Gastroesophageal sphincter (tissue), 4 donors: ENCODE measurements at regions not wholly inside any gene's neighbourhood (a gene's known extent, or its start where the extent isn't known, plus 50 kb on each side); places are given as distances from the start of the nearest gene placed in this dataset.

Source experiments
- ATAC-seq: fragments of 150-250 bp; one replicate; pipeline ENCODE4 v1.9.1; 2016; ENCODE audit warnings: mild to moderate bottlenecking, moderate library complexity
- H3K27ac ChIP-seq, 4 donors: fragments of 200-600 bp; sonication (generic) in 3 of 4; 1 replicate in 3 of 4; 2 replicates in 1 of 4; pipeline ENCODE4 v1.5.1; 2016 to 2019
- H3K27me3 ChIP-seq: fragments of 200-600 bp; sonication (generic); one replicate; pipeline ENCODE4 v1.5.1; 2019
- H3K36me3 ChIP-seq, 2 donors: fragments of 200-600 bp; sonication (generic); one replicate each; pipeline ENCODE4 v1.5.1; 2019; ENCODE audit warnings: control low read depth in 1 of 2
- H3K4me1 ChIP-seq, 3 donors: fragments of 200-600 bp; sonication (generic); 1 replicate in 2 of 3; 2 replicates in 1 of 3; pipeline ENCODE4 v1.5.1; 2016 to 2019; ENCODE audit warnings: control low read depth in 2 of 3
- H3K4me3 ChIP-seq, 2 donors: fragments of 200-600 bp; sonication (generic); one replicate each; pipeline ENCODE4 v1.5.1; 2019; ENCODE audit warnings: mild to moderate bottlenecking in 1 of 2, moderate library complexity in 1 of 2
- H3K9me3 ChIP-seq, 3 donors: fragments of 200-600 bp; sonication (generic); one replicate each; pipeline ENCODE4 v1.5.1; 2017 to 2019; ENCODE audit warnings: control low read depth in 2 of 3
- CTCF ChIP-seq, 4 experiments: fragments of 200-600 bp in 2 of 4; fragments of 450-650 bp in 2 of 4; sonication (generic) in 1 of 4; IDR thresholded peaks; one replicate each; pipeline ENCODE4 v1.5.1; 2017 to 2019; ENCODE audit warnings: antibody characterized with exemption in 4 of 4, mild to moderate bottlenecking in 2 of 4, moderate library complexity in 2 of 4
- EP300 ChIP-seq: sonication (generic); formaldehyde crosslinking; IDR thresholded peaks from one replicate; pipeline ENCODE4 v1.6.1; 2017; ENCODE audit warnings: antibody characterized with exemption, mild to moderate bottlenecking
- POLR2A ChIP-seq, 2 donors: fragments of 450-650 bp; IDR thresholded peaks; one replicate each; pipeline ENCODE4 v1.6.1; 2017; ENCODE audit warnings: antibody characterized with exemption in 2 of 2, mild to moderate bottlenecking in 2 of 2, moderate library complexity in 1 of 2
- POLR2AphosphoS5 ChIP-seq: sonication (generic); formaldehyde crosslinking; IDR thresholded peaks from one replicate; pipeline ENCODE4 v1.6.1; 2017; ENCODE audit warnings: antibody characterized with exemption
- WGBS, 2 donors: methylation state at CpG; one replicate each; pipeline ENCODE4 v1.1.5; 2018; ENCODE audit warnings: low coverage in 1 of 2; 5-methylcytosine and 5-hydroxymethylcytosine counted together

GRCh38 chr3:132084982-132085381, 50.2 kb upstream of the CPNE4 start:
- H3K27ac ChIP-seq = no peak overlapping the region
- no peak overlapping the region for H3K4me3 ChIP-seq
- no peaks in the 10 kb centered on the region for H3K4me1 ChIP-seq
- H3K36me3 ChIP-seq = no peaks in the 10 kb centered on the region
- ATAC-seq = no peak
- H3K9me3 ChIP-seq = no peaks in the 10 kb centered on the region
- TF ChIP-seq CTCF (IDR thresholded peaks at IDR 0.05) (no peak), POLR2A (IDR thresholded peaks at IDR 0.05) (no peak), POLR2AphosphoS5 (no peak), EP300 (no peak)
- no peaks in the 10 kb centered on the region for H3K27me3 ChIP-seq

- Histone ChIP-seq H3K4me1 (no peaks in the 10 kb centered on the region), H3K27ac (no peak overlapping the region), H3K36me3 (no peaks in the 10 kb centered on the region), H3K4me3 (no peak overlapping the region), H3K27me3 (no peaks in the 10 kb centered on the region), H3K9me3 (no peaks in the 10 kb centered on the region)
- 43 to 81% methylated on average over 1 of the region's 1 CpG for WGBS, 2 donors
- ATAC-seq = no peak
- TF ChIP-seq POLR2A (IDR thresholded peaks at IDR 0.05) = no peak
- TF ChIP-seq CTCF (IDR thresholded peaks at IDR 0.05) = no peak
- no peak for TF ChIP-seq EP300
These were observed 52.5 kb upstream of the CPNE4 start for GRCh38 chr3:132087356-132087755.

GRCh38 chr3:132088291-132088690, 53.5 kb upstream of the CPNE4 start:
- ATAC-seq = no peak
- H3K27me3 ChIP-seq = no peaks in the 10 kb centered on the region
- H3K27ac ChIP-seq = no peak overlapping the region
- WGBS, 2 donors = 54 to 100% methylated on average over 1 to 2 of the region's 2 CpGs
- H3K4me3 ChIP-seq = no peak overlapping the region
- TF ChIP-seq POLR2A (IDR thresholded peaks at IDR 0.05) (no peak), CTCF (IDR thresholded peaks at IDR 0.05) (no peak), POLR2AphosphoS5 (no peak), EP300 (no peak)
- H3K36me3 ChIP-seq = no peaks in the 10 kb centered on the region
- H3K4me1 ChIP-seq = no peaks in the 10 kb centered on the region
- H3K9me3 ChIP-seq = no peaks in the 10 kb centered on the region

GRCh38 chr3:132090921-132091320, 56.1 kb upstream of the CPNE4 start:
- no peak for ATAC-seq
- H3K4me3 ChIP-seq = no peak overlapping the region
- WGBS, 2 donors = 85% methylated on average over 2 of the region's 2 CpGs; no CpG with 5 or more reads in 1 of the 2 donors
- no peaks in the 10 kb centered on the region for H3K27me3 ChIP-seq
- no peaks in the 10 kb centered on the region for H3K9me3 ChIP-seq
- no peak overlapping the region for H3K27ac ChIP-seq
- H3K36me3 ChIP-seq = no peaks in the 10 kb centered on the region
- no peaks in the 10 kb centered on the region for H3K4me1 ChIP-seq
- no peak for TF ChIP-seq POLR2A (IDR thresholded peaks at IDR 0.05)
- no peak for TF ChIP-seq POLR2AphosphoS5
- no peak for TF ChIP-seq CTCF (IDR thresholded peaks at IDR 0.05)
- no peak for TF ChIP-seq EP300

- Histone ChIP-seq H3K9me3 (peaks cover 0 to 37% (median 0%) of the 10 kb centered on the region in 3 donors), H3K27me3 (no peaks in the 10 kb centered on the region), H3K4me3 (no peak overlapping the region), H3K36me3 (no peaks in the 10 kb centered on the region), H3K27ac (no peak overlapping the region), H3K4me1 (no peaks in the 10 kb centered on the region)
- WGBS, 2 donors = 77 to 88% methylated on average over 1 of the region's 1 CpG
- no peak for ATAC-seq
- TF ChIP-seq POLR2AphosphoS5 = no peak
- no peak for TF ChIP-seq CTCF (IDR thresholded peaks at IDR 0.05)
- no peak for TF ChIP-seq EP300
- no peak for TF ChIP-seq POLR2A (IDR thresholded peaks at IDR 0.05)
These were observed 81.8 kb upstream of the CPNE4 start for GRCh38 chr3:132116601-132117000.
